GM10248 (cell line): ENCODE measurements at regions not wholly inside any gene's neighbourhood (a gene's known extent, or its start where the extent isn't known, plus 50 kb on each side); places are given as distances from the start of the nearest gene placed in this dataset.

Source experiments
- CTCF ChIA-PET: fragments of 300-600 bp; sonication (Branson Sonifier 250); formaldehyde crosslinking; extraction: SDS; loops from one replicate; lab custom pipeline; 2021; ENCODE audit warnings: antibody characterized with exemption; lab: Yijun Ruan, JAX
- POLR2A ChIA-PET: fragments of 350-650 bp; sonication (Branson Sonifier 250); formaldehyde crosslinking; extraction: SDS; loops from one replicate; lab custom pipeline; 2020; ENCODE audit warnings: antibody characterized with exemption; lab: Yijun Ruan, JAX
- DNase-seq: peaks from one replicate; pipeline ENCODE4 v3.0.0; 2012; ENCODE audit errors: extremely low spot score
- CTCF ChIP-seq: IDR thresholded peaks from 2 replicates; pipeline ENCODE4 v1.5.1; 2012; ENCODE audit warnings: mild to moderate bottlenecking, low read depth; ENCODE audit errors: extremely low read depth, missing control alignments, control extremely low read depth

GRCh38 chr6:43910149-43910637, 140.2 kb downstream of the VEGFA start:
- CTCF ChIA-PET: no interaction called here
- no peak for TF ChIP-seq CTCF
- POLR2A ChIA-PET: no interaction called here
- DNase-seq: no peak

- no peak for TF ChIP-seq CTCF
- no peak for DNase-seq
- ChIA-PET CTCF (no interaction called here), POLR2A (no interaction called here)
Measured at GRCh38 chr6:43909474-43910148, 139.6 kb downstream of the VEGFA start.

GRCh38 chr6:43907789-43908472, 137.9 kb downstream of the VEGFA start:
- no peak for DNase-seq
- no peak for TF ChIP-seq CTCF
- ChIA-PET CTCF (interaction anchor here (1.1 to 1.3 kb wide), 2 partner anchors 10 to 23 kb away, joined by 3 read pairs; no protein-coding TSS in a partner anchor), POLR2A (interaction anchor here (0.8 kb wide), 1 partner anchor 43 kb away, joined by 4 read pairs; no protein-coding TSS in a partner anchor)

GRCh38 chr6:43907312-43907711, 137.3 kb downstream of the VEGFA start:
- ChIA-PET POLR2A (no interaction called here), CTCF (interaction anchor here (1.1 to 1.3 kb wide), 3 partner anchors 9 to 47 kb away, joined by 3 read pairs; no protein-coding TSS in a partner anchor)
- TF ChIP-seq CTCF: no peak
- no peak for DNase-seq

- ChIA-PET CTCF (no interaction called here), POLR2A (no interaction called here)
- no peak for DNase-seq
- no peak for TF ChIP-seq CTCF
Measured at GRCh38 chr6:43904311-43905123, 134.5 kb downstream of the VEGFA start.

GRCh38 chr6:43903739-43904290, 133.8 kb downstream of the VEGFA start:
- POLR2A ChIA-PET: no interaction called here
- CTCF ChIA-PET: interaction anchor here (1.7 kb wide), 1 partner anchor 175 kb away, joined by 4 read pairs; no protein-coding TSS in a partner anchor
- no peak for DNase-seq
- no peak for TF ChIP-seq CTCF
